ENCODE measurements at regions not wholly inside any gene's neighbourhood (a gene's known extent, or its start where the extent isn't known, plus 50 kb on each side); places are given as distances from the start of the nearest gene placed in this dataset.

DNA sequence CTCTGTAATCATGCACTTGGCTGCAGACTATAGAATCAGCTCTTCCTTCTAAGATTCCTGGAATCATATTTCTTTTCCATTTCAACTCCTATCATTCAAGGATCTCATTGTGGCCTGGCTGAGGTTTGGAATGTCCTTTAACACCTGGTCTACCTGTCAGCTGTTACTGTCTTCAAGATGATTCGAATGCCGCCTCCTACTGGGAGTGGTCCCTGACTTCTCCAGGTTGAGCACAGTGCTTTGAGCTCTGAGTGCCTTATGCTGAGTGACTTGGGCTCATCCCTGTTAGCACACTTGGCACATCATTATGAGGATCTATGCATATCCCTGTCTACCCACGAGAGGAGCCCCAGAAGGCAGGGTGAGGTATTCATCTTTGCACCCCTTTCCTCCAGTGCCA, 87.6 kb downstream of the MARCHF4 start:
- Histone ChIP-seq H3K27ac (no peak overlapping the region), H3K4me1 (peaks cover 0 to under 1% (median 0%) of the 10 kb centered on the region in 9 donors), H3K4me3 (no peak overlapping the region), H3K27me3 (peaks cover 0 to 22% (median 13%) of the 10 kb centered on the region in 7 donors), H3K9me3 (no peaks in the 10 kb centered on the region), H3K36me3 (no peaks in the 10 kb centered on the region)
- ATAC-seq (no peak), DNase-seq (no peak)
- TF ChIP-seq, protein P1, sequence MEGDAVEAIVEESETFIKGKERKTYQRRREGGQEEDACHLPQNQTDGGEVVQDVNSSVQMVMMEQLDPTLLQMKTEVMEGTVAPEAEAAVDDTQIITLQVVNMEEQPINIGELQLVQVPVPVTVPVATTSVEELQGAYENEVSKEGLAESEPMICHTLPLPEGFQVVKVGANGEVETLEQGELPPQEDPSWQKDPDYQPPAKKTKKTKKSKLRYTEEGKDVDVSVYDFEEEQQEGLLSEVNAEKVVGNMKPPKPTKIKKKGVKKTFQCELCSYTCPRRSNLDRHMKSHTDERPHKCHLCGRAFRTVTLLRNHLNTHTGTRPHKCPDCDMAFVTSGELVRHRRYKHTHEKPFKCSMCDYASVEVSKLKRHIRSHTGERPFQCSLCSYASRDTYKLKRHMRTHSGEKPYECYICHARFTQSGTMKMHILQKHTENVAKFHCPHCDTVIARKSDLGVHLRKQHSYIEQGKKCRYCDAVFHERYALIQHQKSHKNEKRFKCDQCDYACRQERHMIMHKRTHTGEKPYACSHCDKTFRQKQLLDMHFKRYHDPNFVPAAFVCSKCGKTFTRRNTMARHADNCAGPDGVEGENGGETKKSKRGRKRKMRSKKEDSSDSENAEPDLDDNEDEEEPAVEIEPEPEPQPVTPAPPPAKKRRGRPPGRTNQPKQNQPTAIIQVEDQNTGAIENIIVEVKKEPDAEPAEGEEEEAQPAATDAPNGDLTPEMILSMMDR (IDR thresholded peaks at IDR 0.05): no peak
- 96% methylated on average over 3 of the region's 3 CpGs for WGBS, 2 donors
- intact Hi-C loops (cut with DNase I): no loop called here

- DNase-seq (no peak), ATAC-seq (peak in 1 of 8 donors; percentile 22)
- 83 to 88% methylated on average over 12 of the region's 12 CpGs for WGBS, 2 donors
- TF ChIP-seq, protein P1 (IDR thresholded peaks at IDR 0.05): peak in 3 of 9 donors; percentile 11 to 28 (median 24)
- H3K9me3 ChIP-seq: no peaks in the 10 kb centered on the region
- H3K27me3 ChIP-seq: peaks cover 0 to 19% (median 12%) of the 10 kb centered on the region in 7 donors
- H3K4me1 ChIP-seq: peaks cover 0 to 5% (median 0%) of the 10 kb centered on the region in 9 donors
- no peak overlapping the region for H3K27ac ChIP-seq
- intact Hi-C loops (cut with DNase I): no loop called here
- H3K4me3 ChIP-seq: no peak overlapping the region
- no peaks in the 10 kb centered on the region for H3K36me3 ChIP-seq
Measured at GRCh38 chr2:216283038-216283900, 89.0 kb downstream of the MARCHF4 start.

- ATAC-seq (no peak), DNase-seq (no peak)
- intact Hi-C loops (cut with DNase I): no loop called here
- TF ChIP-seq, protein P1 (IDR thresholded peaks at IDR 0.05): no peak
- Histone ChIP-seq H3K27me3 (peaks cover 0 to 11% (median 7%) of the 10 kb centered on the region in 7 donors), H3K27ac (no peak overlapping the region), H3K36me3 (no peaks in the 10 kb centered on the region), H3K4me3 (no peak overlapping the region), H3K4me1 (peaks cover 0 to 5% (median 0%) of the 10 kb centered on the region in 9 donors), H3K9me3 (no peaks in the 10 kb centered on the region)
- 4 to 36% methylated on average over 2 of the region's 2 CpGs for WGBS, 2 donors
Measured at GRCh38 chr2:216281876-216282275, 90.4 kb downstream of the MARCHF4 start.

GRCh38 chr2:216281316-216281715, 91.0 kb downstream of the MARCHF4 start:
- H3K27me3 ChIP-seq: peaks cover 0 to 10% (median 7%) of the 10 kb centered on the region in 7 donors
- no peak overlapping the region for H3K4me3 ChIP-seq
- intact Hi-C loops (cut with DNase I): no loop called here
- DNase-seq (no peak), ATAC-seq (no peak)
- WGBS, 2 donors: 97 to 100% methylated on average over 1 of the region's 1 CpG
- TF ChIP-seq, protein P1 (IDR thresholded peaks at IDR 0.05): no peak
- no peak overlapping the region for H3K27ac ChIP-seq
- no peaks in the 10 kb centered on the region for H3K9me3 ChIP-seq
- H3K4me1 ChIP-seq: peaks cover 0 to 5% (median 0%) of the 10 kb centered on the region in 9 donors
- H3K36me3 ChIP-seq: no peaks in the 10 kb centered on the region

Data from heart right ventricle (tissue), 16 donors.